Upper lobe of left lung (tissue), 4 donors: ENCODE measurements at regions not wholly inside any gene's neighbourhood (a gene's known extent, or its start where the extent isn't known, plus 50 kb on each side); places are given as distances from the start of the nearest gene placed in this dataset.

Experiments
- EP300 ChIP-seq, 4 donors: sonication (generic); formaldehyde crosslinking; IDR thresholded peaks; one replicate each; pipeline ENCODE4 v1.5.1; 2017; ENCODE audit warnings: antibody characterized with exemption in 4 of 4, control low read depth in 2 of 4
- POLR2A ChIP-seq, 4 donors: fragments of 450-650 bp; IDR thresholded peaks; one replicate each; pipeline ENCODE4 v1.5.1; 2016 to 2017; ENCODE audit warnings: antibody characterized with exemption in 4 of 4, mild to moderate bottlenecking in 2 of 4
- POLR2AphosphoS5 ChIP-seq, 2 donors: sonication (generic); formaldehyde crosslinking; IDR thresholded peaks; one replicate each; pipeline ENCODE4 v1.5.1; 2017; ENCODE audit warnings: antibody characterized with exemption in 2 of 2
- TF ChIP-seq, protein P1 (sequence below), 6 experiments: fragments of 450-650 bp in 4 of 6; fragments of 200-600 bp in 2 of 6; sonication (generic) in 2 of 6; IDR thresholded peaks; one replicate each; pipeline ENCODE4 v1.5.1; 2016 to 2019; ENCODE audit warnings: antibody characterized with exemption in 6 of 6

DNA sequence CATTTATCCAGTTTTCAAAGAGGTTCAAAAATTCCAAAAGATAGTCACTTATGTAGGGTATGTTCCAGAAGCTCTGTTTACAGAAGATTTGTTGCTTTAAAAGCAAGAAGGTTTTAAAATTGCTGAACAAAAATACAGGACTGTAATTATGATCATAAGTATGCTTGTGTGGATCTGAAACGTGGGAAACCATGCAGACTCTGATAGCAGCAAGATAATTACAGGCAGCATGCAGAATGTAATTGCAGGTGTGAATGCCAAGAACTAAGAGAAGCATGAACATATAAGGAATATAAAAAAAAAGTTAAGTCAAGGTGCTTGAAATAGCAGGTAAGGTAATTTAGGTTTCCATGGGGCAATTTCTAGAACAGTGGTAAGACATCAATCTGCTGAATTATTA is 405.7 kb downstream of the ARL4A start:
- TF ChIP-seq, protein P1, sequence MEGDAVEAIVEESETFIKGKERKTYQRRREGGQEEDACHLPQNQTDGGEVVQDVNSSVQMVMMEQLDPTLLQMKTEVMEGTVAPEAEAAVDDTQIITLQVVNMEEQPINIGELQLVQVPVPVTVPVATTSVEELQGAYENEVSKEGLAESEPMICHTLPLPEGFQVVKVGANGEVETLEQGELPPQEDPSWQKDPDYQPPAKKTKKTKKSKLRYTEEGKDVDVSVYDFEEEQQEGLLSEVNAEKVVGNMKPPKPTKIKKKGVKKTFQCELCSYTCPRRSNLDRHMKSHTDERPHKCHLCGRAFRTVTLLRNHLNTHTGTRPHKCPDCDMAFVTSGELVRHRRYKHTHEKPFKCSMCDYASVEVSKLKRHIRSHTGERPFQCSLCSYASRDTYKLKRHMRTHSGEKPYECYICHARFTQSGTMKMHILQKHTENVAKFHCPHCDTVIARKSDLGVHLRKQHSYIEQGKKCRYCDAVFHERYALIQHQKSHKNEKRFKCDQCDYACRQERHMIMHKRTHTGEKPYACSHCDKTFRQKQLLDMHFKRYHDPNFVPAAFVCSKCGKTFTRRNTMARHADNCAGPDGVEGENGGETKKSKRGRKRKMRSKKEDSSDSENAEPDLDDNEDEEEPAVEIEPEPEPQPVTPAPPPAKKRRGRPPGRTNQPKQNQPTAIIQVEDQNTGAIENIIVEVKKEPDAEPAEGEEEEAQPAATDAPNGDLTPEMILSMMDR (IDR thresholded peaks at IDR 0.05), result no peak
- TF ChIP-seq POLR2A (IDR thresholded peaks at IDR 0.05), result no peak
- TF ChIP-seq EP300 (IDR thresholded peaks at IDR 0.05), result no peak
- TF ChIP-seq POLR2AphosphoS5 (IDR thresholded peaks at IDR 0.05), result no peak
